ENCODE measurements at regions not wholly inside any gene's neighbourhood (a gene's known extent, or its start where the extent isn't known, plus 50 kb on each side); places are given as distances from the start of the nearest gene placed in this dataset.

- TF ChIP-seq, protein P1, sequence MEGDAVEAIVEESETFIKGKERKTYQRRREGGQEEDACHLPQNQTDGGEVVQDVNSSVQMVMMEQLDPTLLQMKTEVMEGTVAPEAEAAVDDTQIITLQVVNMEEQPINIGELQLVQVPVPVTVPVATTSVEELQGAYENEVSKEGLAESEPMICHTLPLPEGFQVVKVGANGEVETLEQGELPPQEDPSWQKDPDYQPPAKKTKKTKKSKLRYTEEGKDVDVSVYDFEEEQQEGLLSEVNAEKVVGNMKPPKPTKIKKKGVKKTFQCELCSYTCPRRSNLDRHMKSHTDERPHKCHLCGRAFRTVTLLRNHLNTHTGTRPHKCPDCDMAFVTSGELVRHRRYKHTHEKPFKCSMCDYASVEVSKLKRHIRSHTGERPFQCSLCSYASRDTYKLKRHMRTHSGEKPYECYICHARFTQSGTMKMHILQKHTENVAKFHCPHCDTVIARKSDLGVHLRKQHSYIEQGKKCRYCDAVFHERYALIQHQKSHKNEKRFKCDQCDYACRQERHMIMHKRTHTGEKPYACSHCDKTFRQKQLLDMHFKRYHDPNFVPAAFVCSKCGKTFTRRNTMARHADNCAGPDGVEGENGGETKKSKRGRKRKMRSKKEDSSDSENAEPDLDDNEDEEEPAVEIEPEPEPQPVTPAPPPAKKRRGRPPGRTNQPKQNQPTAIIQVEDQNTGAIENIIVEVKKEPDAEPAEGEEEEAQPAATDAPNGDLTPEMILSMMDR (conservative IDR thresholded peaks at IDR 0.05; ENCODE audit: low read depth, low read length), result no peak
- TF ChIP-seq EZH2 (IDR thresholded peaks at IDR 0.05; ENCODE audit: low read length, unreplicated experiment), result no peak
- no peak for TF ChIP-seq EZH2phosphoT487 (IDR thresholded peaks at IDR 0.05; ENCODE audit: borderline replicate concordance, low read length)
Observed at GRCh38 chr9:10983251-10983650, 370.4 kb upstream of the PTPRD start.
